PC-3 (cell line): ENCODE measurements at regions not wholly inside any gene's neighbourhood (a gene's known extent, or its start where the extent isn't known, plus 50 kb on each side); places are given as distances from the start of the nearest gene placed in this dataset.

Experiments
- ATAC-seq: fragments of 200-7000 bp; cut with Tn5 transposase; 2 replicates; pipeline ENCODE4 v1.9.1; 2020; ENCODE audit warnings: mild to moderate bottlenecking, moderate library complexity
- BruUV-seq: library from RNA; stranded (reverse); fragments of 400-500 nt; replicated peaks from 2 replicates; lab custom pipeline; 2021; lab: Mats Ljungman, UMichigan
- CTCF ChIA-PET: fragments of 300-600 bp; sonication (Branson Sonifier 250); formaldehyde crosslinking; loops from one replicate; lab custom pipeline; 2022; ENCODE audit warnings: antibody characterized with exemption; lab: Charles Lee
- POLR2A ChIA-PET: fragments of 300-600 bp; sonication (Branson Sonifier 250); formaldehyde crosslinking; loops from one replicate; lab custom pipeline; 2022; ENCODE audit warnings: antibody characterized with exemption; ENCODE audit not compliant: unreplicated experiment; lab: Charles Lee
- DNase-seq: peaks from one replicate; pipeline ENCODE4 v3.0.0-alpha.2; 2015
- H2AFZ ChIP-seq: fragments of 300-600 bp; sonication (generic); 2 replicates; pipeline ENCODE4 v1.6.0; 2016; ENCODE audit warnings: antibody characterized with exemption, low read length
- H3F3A ChIP-seq: fragments of 300-600 bp; sonication (generic); one replicate; pipeline ENCODE4 v1.6.0; 2017; ENCODE audit warnings: antibody characterized with exemption, low read length, control low read depth, mild to moderate bottlenecking; ENCODE audit not compliant: unreplicated experiment
- H3K27ac ChIP-seq: fragments of 300-600 bp; sonication (generic); 2 replicates; pipeline ENCODE4 v1.5.1; 2016; ENCODE audit warnings: mild to moderate bottlenecking, low read length
- H3K27me3 ChIP-seq: fragments of 300-600 bp; sonication (generic); 2 replicates; pipeline ENCODE4 v1.6.1; 2016; ENCODE audit warnings: low read length, mixed read lengths
- H3K36me3 ChIP-seq: fragments of 300-600 bp; sonication (generic); 2 replicates; pipeline ENCODE4 v1.6.1; 2016; ENCODE audit warnings: low read depth, mixed run types, low read length, mixed read lengths
- H3K4me1 ChIP-seq: fragments of 300-600 bp; sonication (generic); 2 replicates; pipeline ENCODE4 v1.5.1; 2016; ENCODE audit warnings: low read length; ENCODE audit not compliant: insufficient read depth
- H3K4me2 ChIP-seq: fragments of 300-600 bp; sonication (generic); 2 replicates; pipeline ENCODE4 v1.6.0; 2016; ENCODE audit warnings: low read length
- H3K4me3 ChIP-seq: fragments of 300-600 bp; sonication (generic); 2 replicates; pipeline ENCODE4 v1.5.1; 2016; ENCODE audit warnings: mild to moderate bottlenecking, low read length, mixed read lengths
- H3K79me2 ChIP-seq: fragments of 300-600 bp; sonication (generic); 2 replicates; pipeline ENCODE4 v1.6.1; 2017; ENCODE audit warnings: low read length, mixed read lengths
- H3K9ac ChIP-seq: fragments of 300-600 bp; sonication (generic); 2 replicates; pipeline ENCODE4 v1.6.0; 2016; ENCODE audit warnings: mild to moderate bottlenecking, low read length
- H3K9me2 ChIP-seq: fragments of 300-600 bp; sonication (generic); replicated peaks from 2 replicates; pipeline ENCODE4 v1.6.1; 2016; ENCODE audit warnings: mixed run types, low read length, mixed read lengths
- H3K9me3 ChIP-seq: fragments of 300-600 bp; sonication (generic); 2 replicates; pipeline ENCODE4 v1.6.1; 2016; ENCODE audit warnings: low read length, mixed read lengths
- H4K20me1 ChIP-seq: fragments of 300-600 bp; sonication (generic); 2 replicates; pipeline ENCODE4 v1.6.1; 2016; ENCODE audit warnings: low read length, mixed read lengths
- CTCF ChIP-seq: fragments of 300-600 bp; sonication (generic); conservative IDR thresholded peaks from 2 replicates; pipeline ENCODE4 v1.5.1; 2017; ENCODE audit warnings: antibody characterized with exemption, low read depth, mild to moderate bottlenecking, low read length
- EZH2 ChIP-seq: fragments of 300-600 bp; sonication (generic); IDR thresholded peaks from one replicate; pipeline ENCODE4 v1.6.1; 2017; ENCODE audit warnings: antibody characterized with exemption, mild to moderate bottlenecking, low read length; ENCODE audit not compliant: unreplicated experiment
- EZH2phosphoT487 ChIP-seq: fragments of 300-600 bp; sonication (generic); IDR thresholded peaks from 2 replicates; pipeline ENCODE4 v1.6.1; 2018; ENCODE audit warnings: mild to moderate bottlenecking, antibody characterized with exemption, low read length, borderline replicate concordance
- intact Hi-C: fragments of 100-400 bp; cut with micrococcal nuclease; formaldehyde crosslinking; loops from 2 replicates; pipeline ENCODE4 v1.9.0; 2023

DNA sequence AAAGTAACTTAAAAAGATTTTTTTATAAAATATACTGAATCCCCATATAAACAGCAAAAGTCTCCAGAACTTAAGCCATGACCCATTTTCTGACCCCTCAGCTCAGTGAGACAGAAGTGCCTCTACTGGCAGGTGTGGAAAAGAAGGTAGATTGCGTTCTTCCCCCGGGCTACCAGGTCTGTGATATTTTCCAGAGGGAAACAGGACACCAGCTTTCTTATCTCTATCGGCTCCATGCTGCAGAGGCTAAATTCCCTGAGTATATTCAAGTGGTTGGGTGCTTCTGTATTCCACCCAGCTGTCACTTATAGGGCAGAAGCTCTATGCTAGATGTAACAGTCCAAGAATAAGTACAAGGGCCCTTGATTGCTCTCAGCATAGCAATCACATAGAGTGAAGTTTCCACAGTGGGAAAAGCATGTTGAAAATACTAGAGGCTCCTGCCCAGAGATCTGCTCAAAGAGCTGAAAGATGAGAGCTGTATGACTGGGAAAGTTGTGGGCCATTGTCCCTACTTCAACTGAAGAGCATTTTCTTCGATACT, 687.3 kb downstream of the CDH11 start:
- intact Hi-C loops = no loop called here
- H3K27me3 ChIP-seq = no peaks in the 10 kb centered on the region
- POLR2A ChIA-PET = no interaction called here
- no TSS peak for BruUV-seq
- H3K27ac ChIP-seq = no peak overlapping the region
- H3K79me2 ChIP-seq = no peaks in the 10 kb centered on the region
- CTCF ChIA-PET = no interaction called here
- TF ChIP-seq EZH2 (no peak), EZH2phosphoT487 (no peak), CTCF (no peak)
- ATAC-seq = no peak
- H3K4me3 ChIP-seq = no peak overlapping the region
- H2AFZ ChIP-seq = no peak overlapping the region
- H3K9ac ChIP-seq = no peak overlapping the region
- DNase-seq = no peak
- H4K20me1 ChIP-seq = no peaks in the 10 kb centered on the region
- H3K9me3 ChIP-seq = no peaks in the 10 kb centered on the region
- H3K4me2 ChIP-seq = no peak overlapping the region
- no peaks in the 10 kb centered on the region for H3F3A ChIP-seq
- peaks cover 5% of the 10 kb centered on the region; the same call in 1 of the 2 replicates for H3K4me1 ChIP-seq
- H3K36me3 ChIP-seq = no peaks in the 10 kb centered on the region
- H3K9me2 ChIP-seq = no peaks in the 10 kb centered on the region

DNA sequence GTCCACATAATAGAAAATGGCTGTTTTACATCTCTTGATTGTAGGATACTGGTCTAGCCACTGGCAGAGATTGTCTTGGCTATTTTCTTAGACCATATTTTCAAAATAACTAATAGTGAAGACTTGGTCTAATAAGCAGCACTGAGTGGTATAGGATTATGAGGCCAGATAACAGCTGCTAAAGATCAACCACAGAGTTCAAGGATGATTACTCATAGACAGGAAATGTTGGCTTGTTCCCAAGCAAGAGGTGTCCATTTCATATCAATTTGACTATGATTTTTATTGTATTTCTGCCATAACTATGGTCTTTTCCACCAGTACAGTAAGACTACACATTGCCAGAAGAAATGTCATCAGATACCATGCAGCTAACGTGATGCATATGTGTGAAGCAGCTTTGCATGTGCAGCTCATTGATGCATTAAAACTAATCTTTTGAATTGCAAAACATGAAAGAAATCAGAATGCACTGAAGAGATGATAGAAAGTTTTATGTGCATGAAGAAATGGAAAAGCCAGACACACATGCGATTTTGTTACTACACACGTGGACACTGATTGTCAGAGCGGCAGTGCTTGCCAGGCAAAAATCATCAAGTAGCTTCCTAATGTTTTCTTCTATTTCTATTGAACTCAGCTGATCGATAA, 693.3 kb downstream of the CDH11 start:
- Histone ChIP-seq H3K4me1 (peaks cover 13% of the 10 kb centered on the region), H3K27me3 (no peaks in the 10 kb centered on the region), H3K4me3 (no peak overlapping the region), H4K20me1 (no peaks in the 10 kb centered on the region), H3K4me2 (peak overlapping the region; percentile 27; the same call in 1 of the 2 replicates), H3K9me2 (no peaks in the 10 kb centered on the region), H3K9ac (no peak overlapping the region), H3K9me3 (no peaks in the 10 kb centered on the region), H3F3A (no peaks in the 10 kb centered on the region), H3K36me3 (no peaks in the 10 kb centered on the region), H3K27ac (no peak overlapping the region), H3K79me2 (no peaks in the 10 kb centered on the region), H2AFZ (no peak overlapping the region)
- intact Hi-C loops = no loop called here
- TF ChIP-seq EZH2phosphoT487 (no peak), EZH2 (no peak), CTCF (no peak)
- no TSS peak for BruUV-seq
- POLR2A ChIA-PET = no interaction called here
- ATAC-seq (peak; percentile 82), DNase-seq (peak; percentile 75)
- CTCF ChIA-PET = no interaction called here

DNA sequence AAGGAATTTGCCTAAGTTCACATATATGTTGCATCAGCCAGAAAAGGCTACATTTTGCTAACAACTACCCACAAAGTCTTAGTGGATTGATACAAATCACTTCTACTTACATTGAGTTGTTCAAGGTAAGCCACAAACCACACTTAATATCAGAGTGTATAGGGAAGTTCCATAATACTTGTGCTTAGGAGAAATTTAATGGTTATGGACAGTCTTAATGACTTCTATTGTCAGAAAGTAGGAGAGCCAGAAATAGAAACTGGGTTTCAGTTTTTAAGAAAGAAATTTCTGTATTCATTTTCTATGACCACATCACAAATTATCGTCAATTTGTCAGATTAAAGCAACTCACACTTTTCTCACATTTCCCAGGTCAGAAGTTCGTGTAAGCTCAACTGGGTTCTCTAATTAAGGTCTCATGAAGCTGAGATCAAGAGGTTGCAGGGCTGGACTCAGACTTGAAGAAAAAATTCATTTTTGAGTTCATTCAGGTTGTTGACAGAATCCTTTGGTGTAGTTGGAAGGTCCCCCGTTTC, 695.7 kb downstream of the CDH11 start:
- peaks cover 13% of the 10 kb centered on the region for H3K4me1 ChIP-seq
- CTCF ChIA-PET = no interaction called here
- no peak overlapping the region for H3K27ac ChIP-seq
- no peak overlapping the region for H3K4me2 ChIP-seq
- no peaks in the 10 kb centered on the region for H4K20me1 ChIP-seq
- ATAC-seq (no peak), DNase-seq (no peak)
- no peak for TF ChIP-seq CTCF
- TF ChIP-seq EZH2 = no peak
- TF ChIP-seq EZH2phosphoT487 = no peak
- no peak overlapping the region for H3K9ac ChIP-seq
- no peaks in the 10 kb centered on the region for H3K9me2 ChIP-seq
- H2AFZ ChIP-seq = no peak overlapping the region
- POLR2A ChIA-PET = no interaction called here
- H3K79me2 ChIP-seq = no peaks in the 10 kb centered on the region
- H3F3A ChIP-seq = no peaks in the 10 kb centered on the region
- H3K27me3 ChIP-seq = no peaks in the 10 kb centered on the region
- no peak overlapping the region for H3K4me3 ChIP-seq
- intact Hi-C loops = no loop called here
- no TSS peak for BruUV-seq
- no peaks in the 10 kb centered on the region for H3K9me3 ChIP-seq
- no peaks in the 10 kb centered on the region for H3K36me3 ChIP-seq
